BJ (cell line): ENCODE measurements at regions not wholly inside any gene's neighbourhood (a gene's known extent, or its start where the extent isn't known, plus 50 kb on each side); places are given as distances from the start of the nearest gene placed in this dataset.
"Not testable (repeated sequence)": the region's sequence is repeated elsewhere in the genome, so short reads cannot be mapped to it uniquely, and the experiment has no call there.

ENCODE experiments used
- CTCF ChIA-PET: fragments of 350-600 bp; formaldehyde crosslinking; extraction: SDS; loops from one replicate; lab custom pipeline; 2021; ENCODE audit warnings: antibody characterized with exemption, inconsistent platforms; lab: Yijun Ruan, JAX
- POLR2A ChIA-PET: fragments of 300-600 bp; sonication (Branson Sonifier 250); formaldehyde crosslinking; extraction: SDS; loops from one replicate; lab custom pipeline; 2021; ENCODE audit warnings: antibody characterized with exemption; lab: Charles Lee
- DNase-seq: peaks from one replicate; pipeline ENCODE4 v3.0.0-alpha.2; 2011; ENCODE audit warnings: low read depth
- H3K27me3 ChIP-seq: 2 replicates; pipeline ENCODE4 v1.6.0; 2011; ENCODE audit warnings: low read length; ENCODE audit not compliant: control insufficient read depth, insufficient read depth
- H3K36me3 ChIP-seq: 2 replicates; pipeline ENCODE4 v1.5.1; 2011; ENCODE audit warnings: low read length; ENCODE audit not compliant: control insufficient read depth, insufficient read depth
- H3K4me3 ChIP-seq: 2 replicates; pipeline ENCODE4 v1.5.1; 2011; ENCODE audit warnings: low read depth, mild to moderate bottlenecking, control low read depth, low read length
- TF ChIP-seq, protein P1 (sequence below): IDR thresholded peaks from 2 replicates; pipeline ENCODE4 v1.5.1; 2011; ENCODE audit warnings: low read depth, mild to moderate bottlenecking, control low read depth, inconsistent platforms, low read length, moderate library complexity; ENCODE audit not compliant: insufficient read depth

DNA sequence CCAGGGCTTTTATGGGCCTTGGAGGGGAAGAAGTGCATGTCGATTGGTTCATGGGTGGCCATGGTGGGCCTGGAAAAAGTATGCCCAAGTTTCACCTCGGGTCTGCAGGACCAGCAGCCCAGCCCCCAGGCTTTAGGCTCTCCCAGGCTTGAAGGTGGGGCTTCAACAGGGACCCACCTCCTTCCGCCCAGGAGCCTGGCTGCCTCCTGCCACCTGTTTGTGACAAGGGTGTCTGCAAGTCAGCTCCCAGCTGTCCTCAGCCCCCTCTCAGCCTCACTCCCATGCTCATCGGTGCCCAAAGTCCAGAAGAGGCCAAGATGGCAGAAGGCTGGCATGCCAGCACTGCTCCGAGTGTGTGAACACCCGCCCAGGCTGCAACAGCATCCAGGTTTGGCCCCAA lies 1063.2 kb upstream of the ACO1 start:
- DNase-seq, result no peak
- Histone ChIP-seq H3K27me3 (no peaks in the 10 kb centered on the region), H3K36me3 (no peaks in the 10 kb centered on the region), H3K4me3 (no peak overlapping the region)
- TF ChIP-seq, protein P1, sequence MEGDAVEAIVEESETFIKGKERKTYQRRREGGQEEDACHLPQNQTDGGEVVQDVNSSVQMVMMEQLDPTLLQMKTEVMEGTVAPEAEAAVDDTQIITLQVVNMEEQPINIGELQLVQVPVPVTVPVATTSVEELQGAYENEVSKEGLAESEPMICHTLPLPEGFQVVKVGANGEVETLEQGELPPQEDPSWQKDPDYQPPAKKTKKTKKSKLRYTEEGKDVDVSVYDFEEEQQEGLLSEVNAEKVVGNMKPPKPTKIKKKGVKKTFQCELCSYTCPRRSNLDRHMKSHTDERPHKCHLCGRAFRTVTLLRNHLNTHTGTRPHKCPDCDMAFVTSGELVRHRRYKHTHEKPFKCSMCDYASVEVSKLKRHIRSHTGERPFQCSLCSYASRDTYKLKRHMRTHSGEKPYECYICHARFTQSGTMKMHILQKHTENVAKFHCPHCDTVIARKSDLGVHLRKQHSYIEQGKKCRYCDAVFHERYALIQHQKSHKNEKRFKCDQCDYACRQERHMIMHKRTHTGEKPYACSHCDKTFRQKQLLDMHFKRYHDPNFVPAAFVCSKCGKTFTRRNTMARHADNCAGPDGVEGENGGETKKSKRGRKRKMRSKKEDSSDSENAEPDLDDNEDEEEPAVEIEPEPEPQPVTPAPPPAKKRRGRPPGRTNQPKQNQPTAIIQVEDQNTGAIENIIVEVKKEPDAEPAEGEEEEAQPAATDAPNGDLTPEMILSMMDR, result no peak
- ChIA-PET POLR2A (no interaction called here), CTCF (no interaction called here)

DNA sequence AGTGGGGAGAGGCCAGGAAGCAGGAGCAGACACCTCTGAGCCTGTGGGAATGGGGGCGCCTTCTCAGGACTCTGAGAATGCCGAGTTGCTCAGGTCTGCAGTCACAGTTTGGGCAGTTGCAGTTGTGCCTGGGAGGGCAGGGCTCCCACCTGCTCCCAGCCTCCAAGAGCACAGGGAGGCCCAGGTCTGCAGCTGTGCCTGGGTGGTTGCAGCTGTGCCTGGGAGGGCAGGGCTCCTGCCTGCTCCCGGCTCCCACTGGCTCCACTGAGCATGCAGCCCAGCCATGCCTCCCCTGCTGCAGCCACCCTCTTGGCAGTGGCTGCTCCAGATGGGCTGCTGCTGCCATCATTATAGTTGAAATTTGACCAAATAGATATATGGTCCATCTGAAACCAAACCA lies 1062.8 kb upstream of the ACO1 start:
- DNase-seq, result no peak
- H3K27me3 ChIP-seq, result no peaks in the 10 kb centered on the region
- TF ChIP-seq, protein P1, result no peak
- H3K4me3 ChIP-seq, result no peak overlapping the region
- ChIA-PET POLR2A (no interaction called here), CTCF (no interaction called here)
- H3K36me3 ChIP-seq, result no peaks in the 10 kb centered on the region

DNA sequence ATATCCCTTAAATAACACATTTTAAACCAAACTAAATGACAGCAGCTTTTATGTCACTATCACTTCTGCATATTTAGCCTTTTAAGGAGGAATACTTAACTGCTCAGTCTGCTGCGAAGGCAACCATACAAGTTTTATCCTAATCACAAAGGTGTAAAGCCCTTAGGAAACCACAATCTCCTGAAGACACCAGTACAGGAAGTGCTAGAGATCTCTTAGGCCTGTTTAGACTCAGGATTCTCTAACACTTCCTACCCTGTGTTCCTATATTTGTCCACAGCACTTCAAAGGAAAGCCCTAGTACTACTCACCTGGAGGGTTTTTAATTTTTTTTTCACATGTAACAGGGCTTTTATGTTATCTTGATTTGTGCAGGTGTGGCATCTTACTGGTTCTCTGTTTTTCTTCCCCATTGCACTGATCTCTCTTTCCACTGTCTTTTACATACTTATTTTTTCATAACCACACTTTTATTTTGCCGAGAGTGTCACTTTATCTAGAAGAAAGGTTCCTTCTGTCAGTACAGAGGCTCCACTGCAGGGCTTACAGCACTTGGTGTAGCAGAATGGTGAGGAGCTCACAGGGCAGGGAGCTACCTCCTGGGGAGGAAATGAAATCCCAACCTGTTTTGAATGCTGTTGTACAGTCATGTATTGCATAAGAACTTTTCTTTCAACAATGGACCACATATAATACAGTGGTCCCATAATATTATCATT lies 1060.6 kb upstream of the ACO1 start:
- TF ChIP-seq, protein P1, result no peak
- H3K36me3 ChIP-seq, result no peaks in the 10 kb centered on the region
- no peak overlapping the region for H3K4me3 ChIP-seq
- ChIA-PET POLR2A (no interaction called here), CTCF (no interaction called here)
- DNase-seq, result no peak
- H3K27me3 ChIP-seq, result no peaks in the 10 kb centered on the region

DNA sequence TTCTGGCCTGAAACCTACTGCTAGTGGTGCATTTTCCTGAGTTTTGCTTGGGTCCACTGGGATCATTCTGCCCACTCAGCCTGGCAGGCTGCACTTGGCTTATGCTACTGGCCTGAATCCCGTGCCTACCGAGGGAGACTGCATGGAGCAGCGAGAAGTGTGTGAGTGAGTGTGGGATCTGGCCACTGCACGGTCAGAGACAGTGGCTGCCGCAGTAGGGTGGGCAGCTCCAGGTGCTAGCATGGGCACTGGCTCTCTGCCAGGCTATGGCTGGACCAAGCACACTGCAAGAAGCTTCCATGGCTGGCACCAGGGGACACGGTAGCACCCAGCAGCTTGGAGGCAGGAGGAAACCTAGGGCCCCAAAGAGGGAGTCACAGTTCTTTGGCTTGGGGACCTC lies 1058.7 kb upstream of the ACO1 start:
- ChIA-PET POLR2A (no interaction called here), CTCF (no interaction called here)
- TF ChIP-seq, protein P1, result no peak
- Histone ChIP-seq H3K4me3 (no peak overlapping the region), H3K27me3 (no peaks in the 10 kb centered on the region), H3K36me3 (no peaks in the 10 kb centered on the region)
- no peak for DNase-seq

DNA sequence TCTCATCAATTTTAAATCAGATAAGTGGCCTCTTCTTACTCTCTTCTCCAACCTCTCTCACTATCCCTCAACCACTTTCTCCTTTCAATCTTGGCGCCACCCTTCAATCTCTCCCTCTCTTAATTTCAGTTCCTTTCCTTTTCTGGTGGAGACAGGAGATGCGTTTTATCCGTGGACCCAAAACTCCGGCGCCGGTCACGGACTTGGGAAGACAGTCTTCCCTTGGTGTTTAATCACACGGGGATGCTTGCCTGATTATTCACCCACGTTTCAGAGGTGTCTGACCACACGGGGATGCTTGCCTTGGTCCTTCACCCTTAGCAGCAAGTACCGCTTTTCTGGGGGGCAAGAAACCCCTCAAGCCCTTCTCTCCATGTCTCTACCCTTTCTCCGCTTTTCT lies 1057.6 kb upstream of the ACO1 start:
- H3K4me3 ChIP-seq, H3K27me3 ChIP-seq, POLR2A ChIA-PET, CTCF ChIA-PET, DNase-seq, H3K36me3 ChIP-seq: not testable (repeated sequence)
